ENCODE measurements at regions not wholly inside any gene's neighbourhood (a gene's known extent, or its start where the extent isn't known, plus 50 kb on each side); places are given as distances from the start of the nearest gene placed in this dataset.

DNA sequence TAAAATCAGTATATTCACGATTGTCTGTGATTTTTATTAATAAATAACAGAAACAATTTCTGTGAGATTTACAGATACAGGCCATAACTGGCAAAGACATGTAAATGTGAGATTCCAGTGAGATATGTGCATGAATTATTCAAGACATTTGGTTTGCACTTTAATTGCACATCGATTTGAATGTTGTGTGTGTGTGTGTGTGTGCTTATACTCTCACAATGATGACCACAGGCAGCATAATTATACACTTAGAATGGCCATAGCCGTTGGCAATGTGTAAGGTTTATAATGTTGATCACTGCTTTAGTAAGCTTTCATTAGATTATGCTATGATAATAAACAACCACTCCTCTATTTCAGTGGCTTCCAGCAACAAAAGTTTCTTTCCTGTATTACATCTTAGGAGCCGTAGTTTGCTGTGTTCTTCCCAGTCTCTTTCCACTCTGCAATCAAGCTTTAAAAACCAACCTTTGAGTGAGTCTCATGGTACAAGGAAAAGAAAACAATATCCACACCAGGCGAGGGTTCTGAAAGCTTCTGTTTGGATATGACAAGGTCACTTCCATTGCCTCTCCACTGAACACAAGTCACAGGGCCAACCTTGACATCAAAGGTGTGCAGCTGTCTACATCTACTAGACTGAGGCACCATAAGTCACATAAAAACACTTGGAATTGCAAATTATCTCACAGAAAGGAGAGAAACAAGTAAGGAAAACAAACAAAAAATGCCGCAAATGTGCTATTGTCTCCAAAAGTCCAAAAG, 897.7 kb downstream of the RAB28 start:
- ATAC-seq (ENCODE audit: low read depth in 2 of 2), result no peak
- DNase-seq, result no peak

DNA sequence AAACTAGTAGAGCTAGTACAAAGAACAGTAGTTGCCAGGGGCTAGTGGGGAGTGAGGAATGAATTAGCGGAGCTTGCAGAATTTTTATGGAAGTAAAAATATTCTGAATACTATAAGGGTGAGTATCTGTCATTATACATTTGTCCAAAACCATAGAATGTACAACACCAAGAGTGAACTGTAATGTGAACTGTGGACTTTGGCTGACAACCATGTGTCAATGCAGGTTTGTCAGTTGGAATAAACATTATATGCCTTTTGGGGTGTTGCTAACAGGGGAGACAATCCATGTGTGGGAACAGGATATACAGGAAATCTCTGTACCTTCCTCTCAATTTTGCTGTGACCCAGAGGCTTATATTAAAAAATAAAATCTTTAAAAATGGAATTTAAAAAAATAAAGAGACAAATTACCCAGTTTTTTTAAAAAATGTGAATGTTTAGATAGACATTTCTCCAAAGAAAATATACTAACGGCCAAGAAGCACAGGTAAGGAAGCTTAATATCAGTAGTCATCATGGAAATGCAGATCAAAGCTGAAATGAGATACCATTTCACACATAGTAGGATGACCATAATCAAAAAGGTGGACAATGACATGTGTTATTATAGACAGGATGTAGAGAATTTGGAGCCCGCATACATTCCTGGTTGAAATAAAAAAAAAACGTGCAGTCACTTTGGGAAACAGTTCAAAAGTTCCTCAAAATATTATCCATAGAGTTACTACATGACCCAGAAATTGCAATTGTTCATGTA, 899.8 kb downstream of the RAB28 start:
- ATAC-seq (ENCODE audit: low read depth in 2 of 2), result no peak
- Mint-ChIP-seq H3K27me3 (no peaks in the 10 kb centered on the region), H3K4me1 (no peaks in the 10 kb centered on the region), H3K27ac (no peak overlapping the region), H3K4me3 (no peak overlapping the region), H3K36me3 (no peaks in the 10 kb centered on the region), H3K9me3 (peaks cover 0 to 6% (median 1%) of the 10 kb centered on the region in 7 donors)
- DNase-seq, result no peak

More for the DNA sequence above, 897.7 kb downstream of the RAB28 start:
- Mint-ChIP-seq H3K27me3 (no peaks in the 10 kb centered on the region), H3K4me1 (no peaks in the 10 kb centered on the region), H3K36me3 (no peaks in the 10 kb centered on the region), H3K4me3 (no peak overlapping the region), H3K9me3 (peaks cover 0 to 6% (median 2%) of the 10 kb centered on the region in 7 donors), H3K27ac (no peak overlapping the region)

DNA sequence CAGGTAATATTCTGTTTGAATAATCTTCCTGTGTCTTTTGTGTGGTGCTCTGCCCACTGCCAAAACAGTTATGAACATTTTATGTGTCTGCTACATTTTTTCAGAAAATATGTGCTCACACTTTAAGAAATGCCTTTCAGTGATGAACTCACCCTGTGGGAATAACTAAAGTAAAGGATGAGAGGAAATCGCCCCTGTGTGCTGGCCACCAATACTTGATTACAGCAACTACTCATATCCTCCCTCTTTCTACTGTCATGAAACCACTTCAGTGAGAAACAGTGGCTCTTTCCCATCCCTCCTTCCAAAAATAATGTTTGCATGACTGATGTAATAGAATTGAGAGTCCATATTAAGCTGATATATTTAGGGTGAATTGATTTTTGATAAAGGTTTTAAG, 900.9 kb downstream of the RAB28 start:
- DNase-seq, result no peak
- peaks cover 0 to 6% (median 4%) of the 10 kb centered on the region in 7 donors for H3K9me3 Mint-ChIP-seq
- H3K4me1 Mint-ChIP-seq, result no peaks in the 10 kb centered on the region
- H3K27me3 Mint-ChIP-seq, result no peaks in the 10 kb centered on the region
- H3K27ac Mint-ChIP-seq, result no peak overlapping the region
- H3K36me3 Mint-ChIP-seq, result no peaks in the 10 kb centered on the region
- no peak overlapping the region for H3K4me3 Mint-ChIP-seq
- ATAC-seq (ENCODE audit: low read depth in 2 of 2), result no peak

DNA sequence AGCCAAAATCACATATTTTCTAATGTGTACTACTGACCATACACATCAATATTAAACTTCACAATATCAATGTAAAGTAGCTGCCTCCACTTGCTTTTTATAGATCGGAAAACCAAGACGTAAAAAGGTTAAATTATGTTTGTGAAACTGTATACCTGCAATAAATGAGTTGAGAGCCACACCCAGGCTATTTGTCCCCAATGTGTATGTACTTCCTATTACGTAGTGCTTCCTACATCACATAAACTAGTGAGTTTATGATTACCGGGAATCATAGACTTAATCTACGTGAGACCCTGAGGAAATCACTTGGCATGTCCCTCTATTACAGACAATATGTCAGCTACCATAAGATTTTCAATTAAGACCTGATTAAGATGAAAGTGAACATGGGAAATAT, 903.4 kb downstream of the RAB28 start:
- H3K27ac Mint-ChIP-seq, result no peak overlapping the region
- H3K4me1 Mint-ChIP-seq, result no peaks in the 10 kb centered on the region
- DNase-seq, result no peak
- H3K4me3 Mint-ChIP-seq, result no peak overlapping the region
- no peaks in the 10 kb centered on the region for H3K36me3 Mint-ChIP-seq
- no peaks in the 10 kb centered on the region for H3K27me3 Mint-ChIP-seq
- no peak for ATAC-seq (ENCODE audit: low read depth in 2 of 2)
- H3K9me3 Mint-ChIP-seq, result peaks cover 0 to 7% (median 2%) of the 10 kb centered on the region in 7 donors

DNA sequence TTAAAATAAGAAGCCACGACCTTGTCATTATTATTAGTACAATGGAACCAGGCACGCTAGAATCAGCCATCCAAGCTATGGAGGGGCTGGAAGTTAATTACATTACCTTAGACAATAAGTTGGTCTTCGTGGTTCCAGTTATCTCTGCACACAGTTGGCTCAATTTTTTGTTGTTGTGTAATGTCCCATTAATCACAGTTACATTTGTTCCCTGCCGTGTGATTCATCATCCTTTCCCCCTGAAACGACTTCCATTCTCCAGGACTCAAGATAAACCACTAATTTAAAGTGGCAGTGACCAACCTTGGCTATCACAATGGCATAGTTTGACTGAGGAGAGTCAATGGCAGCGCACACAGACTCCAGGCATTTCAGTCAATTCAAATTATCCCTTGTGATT, 905.0 kb downstream of the RAB28 start:
- no peaks in the 10 kb centered on the region for H3K27me3 Mint-ChIP-seq
- ATAC-seq (ENCODE audit: low read depth in 2 of 2), result no peak
- H3K27ac Mint-ChIP-seq, result no peak overlapping the region
- H3K4me3 Mint-ChIP-seq, result no peak overlapping the region
- H3K36me3 Mint-ChIP-seq, result no peaks in the 10 kb centered on the region
- H3K4me1 Mint-ChIP-seq, result no peaks in the 10 kb centered on the region
- H3K9me3 Mint-ChIP-seq, result peaks cover 0 to 9% (median 2%) of the 10 kb centered on the region in 7 donors
- DNase-seq, result no peak

DNA sequence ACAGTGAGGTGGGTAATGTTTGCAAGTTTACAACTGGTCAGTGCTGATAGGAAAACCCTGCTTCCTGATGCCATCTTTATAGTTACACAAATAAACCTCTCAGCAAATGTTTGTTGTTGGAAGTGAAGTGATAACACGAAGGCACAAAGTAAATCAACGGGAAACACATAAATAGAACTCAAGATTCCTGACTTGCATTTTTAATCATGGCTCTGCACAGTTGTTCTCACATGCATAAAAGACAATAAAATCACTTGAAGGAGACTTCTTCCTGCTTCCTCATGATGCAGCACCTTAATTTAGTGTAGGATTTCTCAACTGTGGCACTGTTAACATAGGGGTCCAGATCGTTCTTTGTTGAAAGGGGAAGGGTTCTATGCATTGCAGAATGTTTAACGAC, 907.7 kb downstream of the RAB28 start:
- H3K9me3 Mint-ChIP-seq, result peaks cover 0 to 9% (median 2%) of the 10 kb centered on the region in 7 donors
- H3K27ac Mint-ChIP-seq, result no peak overlapping the region
- H3K27me3 Mint-ChIP-seq, result no peaks in the 10 kb centered on the region
- no peaks in the 10 kb centered on the region for H3K4me1 Mint-ChIP-seq
- DNase-seq, result no peak
- H3K4me3 Mint-ChIP-seq, result no peak overlapping the region
- H3K36me3 Mint-ChIP-seq, result no peaks in the 10 kb centered on the region
- no peak for ATAC-seq (ENCODE audit: low read depth in 2 of 2)

DNA sequence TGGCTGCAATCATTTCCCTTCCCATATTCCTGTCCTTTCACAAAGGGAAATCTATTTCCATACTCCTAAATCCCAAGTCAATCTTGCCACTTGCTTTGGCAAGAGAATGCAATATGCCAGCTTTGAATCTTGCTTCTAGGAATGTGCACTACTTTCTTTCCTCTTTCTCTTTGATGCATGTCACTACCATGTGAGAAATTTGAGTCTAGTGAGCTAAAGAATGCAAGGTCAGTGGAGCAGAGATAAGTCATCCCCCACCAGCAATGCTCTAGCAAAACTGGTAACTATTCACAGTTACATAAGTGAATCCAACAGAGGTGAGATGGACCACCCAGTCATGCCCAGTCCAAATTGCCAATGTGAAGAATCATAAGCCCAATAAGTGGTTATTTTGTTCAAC, 910.4 kb downstream of the RAB28 start:
- ATAC-seq (ENCODE audit: low read depth in 2 of 2) (no peak), DNase-seq (no peak)
- Mint-ChIP-seq H3K27ac (no peak overlapping the region), H3K27me3 (no peaks in the 10 kb centered on the region), H3K36me3 (no peaks in the 10 kb centered on the region), H3K4me3 (no peak overlapping the region), H3K4me1 (no peaks in the 10 kb centered on the region), H3K9me3 (peaks cover 0 to 4% (median 2%) of the 10 kb centered on the region in 7 donors)

DNA sequence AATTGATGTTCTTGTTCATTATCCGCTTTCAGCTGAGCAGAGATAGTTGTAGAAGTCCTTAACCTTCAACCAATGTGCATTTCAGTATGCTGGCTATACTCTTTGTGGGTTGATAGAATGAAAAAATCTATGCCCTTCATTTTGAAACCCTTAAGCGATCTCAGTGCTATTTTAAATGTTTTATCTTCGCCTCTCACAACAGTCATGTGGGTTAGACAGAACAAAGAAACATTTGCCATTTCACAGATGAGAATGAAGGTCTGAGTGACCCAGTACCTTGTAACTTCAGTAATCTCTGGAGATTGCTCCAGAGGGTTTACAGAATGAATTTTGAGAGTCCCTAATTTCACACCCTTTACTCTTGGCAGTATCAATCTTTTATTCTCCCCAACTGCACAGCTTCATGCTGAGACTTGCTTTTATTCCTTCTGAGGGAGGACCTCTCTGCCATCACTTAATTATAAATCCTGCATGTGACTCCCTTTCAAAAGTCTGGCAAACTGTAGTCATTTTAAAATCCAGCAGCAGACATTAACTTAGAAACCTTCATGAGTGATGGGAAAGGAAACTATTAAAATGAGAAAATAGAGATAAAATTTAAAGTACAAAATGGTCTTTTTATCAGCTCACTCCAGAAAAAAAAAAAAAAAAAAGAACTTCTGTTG, 921.5 kb downstream of the RAB28 start:
- Mint-ChIP-seq H3K9me3 (peaks cover 0 to 4% (median 0%) of the 10 kb centered on the region in 7 donors), H3K27me3 (no peaks in the 10 kb centered on the region), H3K4me1 (no peaks in the 10 kb centered on the region), H3K4me3 (no peak overlapping the region), H3K27ac (no peak overlapping the region), H3K36me3 (no peaks in the 10 kb centered on the region)
- ATAC-seq (ENCODE audit: low read depth in 2 of 2), result no peak
- DNase-seq, result no peak

DNA sequence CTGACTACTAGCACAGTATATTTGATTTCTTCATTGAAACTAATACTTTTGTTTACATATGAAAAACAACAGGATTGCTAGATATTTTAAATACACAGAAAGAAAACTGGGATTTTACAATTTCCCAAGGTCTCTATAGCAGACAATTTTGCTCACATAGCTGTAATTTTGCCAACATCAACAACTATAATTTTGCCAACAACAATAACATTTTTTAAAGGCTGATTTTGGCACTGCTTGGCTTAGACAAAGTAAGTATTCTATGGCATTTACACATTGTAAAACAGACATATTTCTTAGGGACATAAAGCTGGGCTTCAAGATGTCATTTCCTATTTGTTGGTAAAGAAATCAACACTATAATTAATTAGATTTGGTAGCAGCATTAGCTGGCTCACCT, 922.1 kb downstream of the RAB28 start:
- H3K9me3 Mint-ChIP-seq, result peaks cover 0 to 4% (median 0%) of the 10 kb centered on the region in 7 donors
- no peak overlapping the region for H3K4me3 Mint-ChIP-seq
- no peaks in the 10 kb centered on the region for H3K36me3 Mint-ChIP-seq
- no peak for ATAC-seq (ENCODE audit: low read depth in 2 of 2)
- H3K27ac Mint-ChIP-seq, result no peak overlapping the region
- no peaks in the 10 kb centered on the region for H3K27me3 Mint-ChIP-seq
- no peak for DNase-seq
- H3K4me1 Mint-ChIP-seq, result no peaks in the 10 kb centered on the region

DNA sequence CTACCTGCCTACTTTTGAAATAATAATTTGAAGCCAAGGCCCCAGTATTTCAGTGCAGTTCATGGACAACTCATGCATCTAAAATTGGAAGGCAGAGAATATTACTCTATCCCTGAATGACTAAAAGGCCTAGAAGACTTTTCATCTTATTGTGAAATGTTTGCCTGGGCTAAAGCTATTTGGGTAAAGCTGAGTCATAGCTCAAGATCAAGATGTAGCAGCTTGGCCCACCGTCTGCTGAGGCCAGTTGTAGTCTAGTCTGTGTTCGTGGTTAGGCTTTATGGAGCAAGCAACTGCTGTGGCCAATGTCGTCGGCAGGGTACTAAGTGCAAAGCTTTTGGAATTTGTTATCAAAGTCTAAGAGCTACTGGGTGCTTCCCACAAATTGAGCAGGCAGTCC, 929.1 kb downstream of the RAB28 start:
- Mint-ChIP-seq H3K4me3 (no peak overlapping the region), H3K9me3 (peaks cover 3 to 12% (median 6%) of the 10 kb centered on the region in 7 donors), H3K27ac (no peak overlapping the region), H3K4me1 (no peaks in the 10 kb centered on the region), H3K36me3 (no peaks in the 10 kb centered on the region), H3K27me3 (no peaks in the 10 kb centered on the region)
- ATAC-seq (ENCODE audit: low read depth in 2 of 2) (no peak), DNase-seq (no peak)

DNA sequence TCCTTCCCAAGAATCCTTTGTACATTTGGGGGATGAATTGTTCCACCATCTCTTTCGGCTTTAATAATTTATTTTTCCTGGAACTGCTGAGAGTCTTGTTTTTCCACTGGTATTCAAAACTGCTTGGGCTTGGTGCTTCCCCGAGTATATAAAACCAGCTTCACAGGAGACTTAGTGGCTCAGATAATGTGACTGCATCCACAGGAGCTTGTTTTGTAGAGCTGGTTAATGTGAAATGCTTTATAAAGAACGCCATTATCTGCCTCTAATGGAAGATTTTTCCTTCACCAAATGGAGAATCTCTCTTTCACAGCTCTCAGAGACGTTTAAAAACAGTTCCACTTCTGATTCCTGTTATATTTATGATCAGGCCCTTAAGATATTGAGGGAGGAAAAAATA, 935.5 kb downstream of the RAB28 start:
- no peak overlapping the region for H3K4me3 Mint-ChIP-seq
- no peak for ATAC-seq (ENCODE audit: low read depth in 2 of 2)
- no peaks in the 10 kb centered on the region for H3K36me3 Mint-ChIP-seq
- H3K9me3 Mint-ChIP-seq, result peaks cover 1 to 8% (median 4%) of the 10 kb centered on the region in 7 donors
- DNase-seq, result no peak
- H3K27me3 Mint-ChIP-seq, result no peaks in the 10 kb centered on the region
- no peak overlapping the region for H3K27ac Mint-ChIP-seq
- H3K4me1 Mint-ChIP-seq, result no peaks in the 10 kb centered on the region

DNA sequence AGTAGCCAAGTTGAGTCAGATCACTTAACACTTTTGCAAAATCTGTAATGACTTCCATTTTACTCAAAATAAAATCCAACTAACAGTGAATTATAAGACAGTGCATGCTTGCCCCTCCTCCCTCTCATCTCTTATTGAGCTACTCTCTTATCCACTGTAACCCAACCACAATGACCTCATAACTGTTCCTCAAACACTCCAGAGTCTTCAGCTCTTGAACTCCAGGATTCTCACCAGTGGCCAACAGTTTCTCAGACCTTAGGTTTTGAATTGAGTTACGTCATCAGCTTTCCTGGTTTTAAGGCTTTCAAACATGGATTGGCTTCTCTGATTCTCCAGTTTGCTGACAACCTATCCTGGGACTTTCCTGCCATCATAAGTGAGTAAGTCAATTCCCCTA, 938.3 kb downstream of the RAB28 start:
- peaks cover 0 to 5% (median 0%) of the 10 kb centered on the region in 7 donors for H3K9me3 Mint-ChIP-seq
- ATAC-seq (ENCODE audit: low read depth in 2 of 2), result no peak
- H3K4me3 Mint-ChIP-seq, result no peak overlapping the region
- no peaks in the 10 kb centered on the region for H3K27me3 Mint-ChIP-seq
- H3K36me3 Mint-ChIP-seq, result no peaks in the 10 kb centered on the region
- H3K27ac Mint-ChIP-seq, result no peak overlapping the region
- no peak for DNase-seq
- H3K4me1 Mint-ChIP-seq, result no peaks in the 10 kb centered on the region

DNA sequence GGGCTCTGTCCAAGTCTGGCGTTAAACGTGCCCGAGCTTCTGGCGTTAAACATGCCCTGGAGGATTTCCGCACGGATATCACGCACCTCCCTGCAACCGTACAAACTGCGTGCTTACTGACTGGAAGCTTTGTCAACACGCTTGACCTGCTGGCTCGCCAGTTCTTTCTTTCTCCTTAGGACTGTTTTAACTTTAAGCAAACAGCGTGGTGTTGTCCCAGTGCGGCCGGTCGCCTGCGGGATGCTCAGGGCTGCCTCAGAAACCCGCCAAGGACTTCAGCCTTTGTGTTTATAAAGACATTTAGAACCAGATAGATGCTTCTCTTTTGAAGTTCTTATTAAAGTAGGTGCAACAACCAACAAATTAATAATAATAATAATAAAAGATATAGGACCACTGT, 946.0 kb downstream of the RAB28 start:
- peaks cover 0 to 7% (median 0%) of the 10 kb centered on the region in 7 donors for H3K9me3 Mint-ChIP-seq
- no peaks in the 10 kb centered on the region for H3K36me3 Mint-ChIP-seq
- no peaks in the 10 kb centered on the region for H3K27me3 Mint-ChIP-seq
- H3K4me1 Mint-ChIP-seq, result no peaks in the 10 kb centered on the region
- DNase-seq (no peak), ATAC-seq (ENCODE audit: low read depth in 2 of 2) (no peak)
- no peak overlapping the region for H3K27ac Mint-ChIP-seq
- no peak overlapping the region for H3K4me3 Mint-ChIP-seq

DNA sequence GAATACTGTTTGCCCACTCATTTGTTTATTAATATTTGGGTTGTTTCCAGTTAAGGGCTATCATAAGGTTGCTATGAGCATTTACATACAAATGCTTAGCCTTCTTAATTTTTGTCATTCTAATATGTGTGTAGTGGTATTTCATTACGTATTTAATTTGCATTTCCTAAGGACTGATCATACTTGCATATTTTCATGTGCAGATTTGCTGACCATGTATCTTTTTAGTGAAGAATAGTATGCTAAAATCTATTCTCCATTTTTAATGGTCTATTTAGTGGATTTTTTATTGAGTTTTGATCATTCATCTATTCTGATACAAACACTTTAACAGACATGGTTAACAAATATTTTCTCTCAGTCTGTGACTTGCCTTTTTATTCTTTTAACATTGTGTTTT, 949.5 kb downstream of the RAB28 start:
- H3K27me3 Mint-ChIP-seq, result no peaks in the 10 kb centered on the region
- peaks cover 0 to 3% (median under 1%) of the 10 kb centered on the region in 7 donors for H3K9me3 Mint-ChIP-seq
- DNase-seq (no peak), ATAC-seq (ENCODE audit: low read depth in 2 of 2) (no peak)
- H3K27ac Mint-ChIP-seq, result no peak overlapping the region
- H3K36me3 Mint-ChIP-seq, result no peaks in the 10 kb centered on the region
- no peaks in the 10 kb centered on the region for H3K4me1 Mint-ChIP-seq
- no peak overlapping the region for H3K4me3 Mint-ChIP-seq
